Stomach smooth muscle (tissue), 2 donors: ENCODE measurements at regions not wholly inside any gene's neighbourhood (a gene's known extent, or its start where the extent isn't known, plus 50 kb on each side); places are given as distances from the start of the nearest gene placed in this dataset.

Experiments used
- H3K27ac ChIP-seq: one replicate; pipeline ENCODE4 v1.7.0; 2013; ENCODE audit warnings: mild to moderate bottlenecking, low read length, inconsistent platforms
- H3K27me3 ChIP-seq, 2 donors: one replicate each; pipeline ENCODE4 v1.7.0; 2013; ENCODE audit warnings: low read length in 2 of 2; ENCODE audit not compliant: insufficient read depth in 2 of 2, control insufficient read depth in 1 of 2
- H3K36me3 ChIP-seq, 2 donors: one replicate each; pipeline ENCODE4 v1.7.0; 2013; ENCODE audit warnings: low read length in 2 of 2; ENCODE audit not compliant: control insufficient read depth in 2 of 2, insufficient read depth in 2 of 2
- H3K4me1 ChIP-seq: one replicate; pipeline ENCODE4 v1.7.0; 2013; ENCODE audit warnings: low read length; ENCODE audit not compliant: control insufficient read depth, insufficient read depth
- H3K4me3 ChIP-seq, 2 donors: one replicate each; pipeline ENCODE4 v1.7.0; 2013; ENCODE audit warnings: low read length in 2 of 2
- H3K9ac ChIP-seq, 2 donors: one replicate each; pipeline ENCODE4 v1.7.0; 2013; ENCODE audit warnings: low read length in 2 of 2, mild to moderate bottlenecking in 1 of 2
- H3K9me3 ChIP-seq, 2 donors: one replicate each; pipeline ENCODE4 v1.7.0; 2013; ENCODE audit warnings: low read length in 2 of 2; ENCODE audit not compliant: control insufficient read depth in 2 of 2
- donor health status: healthy.
- donor health status: Pancreatic carcinoma.

- peaks cover 25 to 33% of the 10 kb centered on the region in 2 donors for H3K27me3 ChIP-seq
Measured at GRCh38 chr5:174310243-174310642, 264.7 kb downstream of the NSG2 start.

GRCh38 chr5:174310706-174311105, 265.2 kb downstream of the NSG2 start:
- Histone ChIP-seq H3K4me1 (peaks cover 5% of the 10 kb centered on the region), H3K9me3 (no peaks in the 10 kb centered on the region), H3K27ac (no peak overlapping the region), H3K9ac (no peak overlapping the region), H3K27me3 (peaks cover 27 to 29% of the 10 kb centered on the region in 2 donors), H3K4me3 (no peak overlapping the region), H3K36me3 (no peaks in the 10 kb centered on the region)

More at GRCh38 chr5:174310243-174310642, 264.7 kb downstream of the NSG2 start:
- Histone ChIP-seq H3K4me1 (peaks cover 5% of the 10 kb centered on the region), H3K27ac (no peak overlapping the region), H3K4me3 (no peak overlapping the region), H3K9ac (no peak overlapping the region), H3K9me3 (no peaks in the 10 kb centered on the region), H3K36me3 (no peaks in the 10 kb centered on the region)

DNA sequence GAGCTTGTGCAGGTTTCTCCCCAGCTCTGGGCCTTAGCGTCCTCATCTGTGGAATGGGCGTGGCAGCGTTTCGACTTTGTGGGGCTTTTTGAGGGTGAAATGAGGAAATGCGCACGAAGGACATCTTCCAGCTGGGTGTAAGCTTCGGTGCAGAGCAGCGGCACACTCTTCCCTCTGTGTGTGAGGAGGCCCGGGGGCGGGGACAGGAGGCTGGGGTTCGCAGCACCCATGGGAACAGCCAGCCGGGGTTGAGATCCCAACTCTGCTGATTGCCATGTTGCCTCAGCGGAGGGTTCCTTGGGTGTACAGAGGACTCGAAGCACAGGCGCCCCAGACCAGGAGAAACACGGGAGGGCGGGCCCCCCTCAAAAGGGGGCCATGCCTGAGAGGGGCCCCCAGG, 265.6 kb downstream of the NSG2 start:
- Histone ChIP-seq H3K27me3 (peaks cover 24 to 26% of the 10 kb centered on the region in 2 donors), H3K9me3 (no peaks in the 10 kb centered on the region), H3K27ac (no peak overlapping the region), H3K9ac (no peak overlapping the region), H3K4me3 (no peak overlapping the region), H3K4me1 (peaks cover 5% of the 10 kb centered on the region), H3K36me3 (no peaks in the 10 kb centered on the region)

GRCh38 chr5:174311531-174312269, 266.2 kb downstream of the NSG2 start:
- H3K4me1 ChIP-seq = peaks cover 5% of the 10 kb centered on the region
- H3K36me3 ChIP-seq = no peaks in the 10 kb centered on the region
- no peak overlapping the region for H3K9ac ChIP-seq
- H3K27me3 ChIP-seq = peaks cover 26 to 27% of the 10 kb centered on the region in 2 donors
- H3K9me3 ChIP-seq = no peaks in the 10 kb centered on the region
- H3K4me3 ChIP-seq = peak overlapping the region; percentile 40 to 68
- H3K27ac ChIP-seq = no peak overlapping the region

GRCh38 chr5:174312270-174312617, 266.7 kb downstream of the NSG2 start:
- H3K36me3 ChIP-seq = no peaks in the 10 kb centered on the region
- H3K9me3 ChIP-seq = no peaks in the 10 kb centered on the region
- H3K4me1 ChIP-seq = peaks cover 5% of the 10 kb centered on the region
- H3K9ac ChIP-seq = no peak overlapping the region
- no peak overlapping the region for H3K27ac ChIP-seq
- H3K27me3 ChIP-seq = peaks cover 26 to 30% of the 10 kb centered on the region in 2 donors
- peak overlapping the region; percentile 11 to 68 for H3K4me3 ChIP-seq

GRCh38 chr5:174312641-174313040, 267.1 kb downstream of the NSG2 start:
- H3K27me3 ChIP-seq = peaks cover 26 to 31% of the 10 kb centered on the region in 2 donors

GRCh38 chr5:174313615-174314014, 268.1 kb downstream of the NSG2 start:
- H3K4me3 ChIP-seq = no peak overlapping the region
- no peaks in the 10 kb centered on the region for H3K36me3 ChIP-seq
- peaks cover 26 to 28% of the 10 kb centered on the region in 2 donors for H3K27me3 ChIP-seq
- no peak overlapping the region for H3K27ac ChIP-seq
- H3K9ac ChIP-seq = no peak overlapping the region
- peaks cover 5% of the 10 kb centered on the region for H3K4me1 ChIP-seq
- no peaks in the 10 kb centered on the region for H3K9me3 ChIP-seq

More at GRCh38 chr5:174312641-174313040, 267.1 kb downstream of the NSG2 start:
- Histone ChIP-seq H3K9me3 (no peaks in the 10 kb centered on the region), H3K36me3 (no peaks in the 10 kb centered on the region), H3K9ac (no peak overlapping the region), H3K4me3 (no peak overlapping the region), H3K27ac (no peak overlapping the region), H3K4me1 (peaks cover 5% of the 10 kb centered on the region)

DNA sequence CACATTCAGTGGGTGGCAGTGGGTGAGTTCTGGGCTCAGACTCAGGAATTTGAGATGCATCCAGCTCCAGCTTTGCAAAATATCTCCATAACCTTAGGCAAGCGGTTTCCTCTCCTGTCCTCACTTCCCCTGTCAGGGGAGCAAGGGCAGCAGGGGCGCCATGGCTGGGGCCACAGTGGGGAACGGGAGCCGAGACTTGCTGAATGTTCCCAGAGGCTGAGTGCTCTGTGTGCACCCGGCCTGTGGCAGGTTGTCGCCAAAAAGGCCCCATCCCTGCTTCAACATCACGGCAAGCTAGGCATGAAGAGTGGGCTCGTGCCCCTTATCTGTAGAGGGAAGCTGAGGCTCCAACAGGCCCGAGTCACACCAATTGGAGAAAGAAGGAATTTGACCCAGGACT, 268.8 kb downstream of the NSG2 start:
- H3K27me3 ChIP-seq = peaks cover 26 to 28% of the 10 kb centered on the region in 2 donors
- no peaks in the 10 kb centered on the region for H3K9me3 ChIP-seq

DNA sequence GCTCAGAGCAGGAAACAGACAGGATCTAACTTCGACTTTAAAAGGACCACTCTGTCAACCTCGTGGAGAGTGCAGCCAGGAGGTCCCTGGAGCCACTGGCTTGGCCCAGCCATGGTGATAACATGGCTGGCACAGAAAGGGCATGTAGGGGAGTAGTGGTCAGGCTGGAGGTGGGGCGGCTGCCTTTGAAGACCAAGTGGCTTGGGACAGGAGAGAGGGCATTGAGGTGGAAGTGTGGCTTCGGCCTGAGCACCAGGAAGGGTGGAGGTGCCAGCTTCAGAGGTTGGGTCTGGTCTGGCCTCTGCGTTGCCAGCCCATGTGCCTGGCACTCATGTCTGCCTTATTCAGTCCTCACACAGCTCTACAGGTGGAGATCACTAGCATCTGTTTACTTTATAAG, 270.0 kb downstream of the NSG2 start:
- no peak overlapping the region for H3K9ac ChIP-seq
- no peak overlapping the region for H3K4me3 ChIP-seq
- H3K27me3 ChIP-seq = peaks cover 29 to 32% of the 10 kb centered on the region in 2 donors
- no peaks in the 10 kb centered on the region for H3K9me3 ChIP-seq
- H3K36me3 ChIP-seq = no peaks in the 10 kb centered on the region
- H3K4me1 ChIP-seq = peaks cover 5% of the 10 kb centered on the region
- no peak overlapping the region for H3K27ac ChIP-seq

More for the DNA sequence above, 268.8 kb downstream of the NSG2 start:
- H3K27ac ChIP-seq = no peak overlapping the region
- peaks cover 5% of the 10 kb centered on the region for H3K4me1 ChIP-seq
- no peak overlapping the region for H3K4me3 ChIP-seq
- no peaks in the 10 kb centered on the region for H3K36me3 ChIP-seq
- H3K9ac ChIP-seq = no peak overlapping the region

DNA sequence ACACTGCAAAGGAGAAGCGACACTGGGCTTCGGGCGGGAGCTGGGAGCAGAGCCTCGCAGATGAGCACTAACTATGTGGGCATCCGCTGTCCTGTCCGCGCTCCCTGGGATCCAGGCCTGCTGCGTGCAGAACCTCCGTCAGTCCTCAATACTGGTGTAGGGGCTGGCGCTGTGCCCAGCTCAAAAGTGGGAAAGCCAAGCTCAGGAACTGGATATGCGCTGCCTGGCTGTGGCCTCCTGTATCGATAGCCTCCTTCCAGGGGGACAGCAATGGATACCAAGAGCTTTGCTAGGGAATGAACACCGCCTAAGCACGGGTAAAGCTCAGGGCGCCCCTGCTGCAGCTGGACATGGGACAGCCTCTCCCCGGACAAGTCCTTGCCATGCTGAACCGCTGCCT, 270.4 kb downstream of the NSG2 start:
- Histone ChIP-seq H3K4me3 (no peak overlapping the region), H3K9me3 (no peaks in the 10 kb centered on the region), H3K9ac (no peak overlapping the region), H3K36me3 (no peaks in the 10 kb centered on the region), H3K4me1 (peaks cover 5% of the 10 kb centered on the region), H3K27me3 (peaks cover 27 to 30% of the 10 kb centered on the region in 2 donors), H3K27ac (no peak overlapping the region)

DNA sequence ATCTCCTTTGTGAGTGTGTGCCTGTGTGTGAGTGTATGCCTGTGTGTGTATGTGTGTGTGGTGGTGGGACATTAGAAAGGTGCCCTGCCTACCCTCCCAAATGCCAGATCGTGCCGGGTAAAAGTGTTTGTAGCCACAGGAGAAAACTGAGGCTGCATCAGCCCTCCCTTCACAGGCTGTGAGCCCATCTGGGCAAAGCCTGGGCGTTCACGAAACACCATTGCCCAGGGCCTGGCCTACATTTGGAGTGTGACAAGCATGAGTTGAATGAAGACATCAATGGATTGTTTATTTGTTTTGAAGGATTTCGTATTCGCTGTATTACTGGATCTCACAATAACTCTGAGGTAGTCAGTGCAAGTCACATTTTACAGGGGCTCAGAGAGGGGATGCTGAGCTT, 270.8 kb downstream of the NSG2 start:
- H3K27me3 ChIP-seq = peaks cover 27% of the 10 kb centered on the region in 2 donors
- H3K4me3 ChIP-seq = no peak overlapping the region
- H3K27ac ChIP-seq = no peak overlapping the region
- peaks cover 5% of the 10 kb centered on the region for H3K4me1 ChIP-seq
- H3K36me3 ChIP-seq = no peaks in the 10 kb centered on the region
- H3K9me3 ChIP-seq = no peaks in the 10 kb centered on the region
- no peak overlapping the region for H3K9ac ChIP-seq
